Adrenal gland (tissue), 9 donors: ENCODE measurements at regions not wholly inside any gene's neighbourhood (a gene's known extent, or its start where the extent isn't known, plus 50 kb on each side); places are given as distances from the start of the nearest gene placed in this dataset.
A peak's percentile ranks its signal among the peaks of the same experiment; 100 is the strongest.

Source experiments
- DNase-seq, 7 donors: peaks; one replicate each; pipeline ENCODE4 v3.0.0-alpha.2; 2019 to 2020
- H3K27ac ChIP-seq, 5 donors: fragments of 200-600 bp; sonication (generic) in 4 of 5; 1 replicate in 3 of 5; 2 replicates in 2 of 5; pipeline versions ENCODE4 v1.5.1 to v1.8.0; 2016 to 2020; ENCODE audit warnings: mild to moderate bottlenecking in 1 of 5
- H3K27me3 ChIP-seq: fragments of 200-600 bp; 2 replicates; pipeline ENCODE4 v1.8.0; 2021
- H3K36me3 ChIP-seq, 2 donors: fragments of 200-600 bp; replicated peaks in 1 of 2; 1 replicate in 1 of 2; 2 replicates in 1 of 2; pipeline versions ENCODE4 v1.5.1 to v1.8.0; 2018 to 2022
- H3K4me1 ChIP-seq, 2 donors: fragments of 200-600 bp; replicated peaks in 1 of 2; 1 replicate in 1 of 2; 2 replicates in 1 of 2; pipeline versions ENCODE4 v1.5.1 to v1.8.0; 2018 to 2021
- H3K4me3 ChIP-seq, 4 donors: fragments of 200-600 bp; sonication (generic) in 3 of 4; one replicate each; pipeline ENCODE4 v1.5.1; 2016 to 2018
- H3K9me3 ChIP-seq, 3 donors: fragments of 200-600 bp; sonication (generic) in 1 of 3; replicated peaks in 1 of 3; 1 replicate in 2 of 3; 2 replicates in 1 of 3; pipeline versions ENCODE4 v1.5.1 to v1.8.0; 2016 to 2021
- CTCF ChIP-seq, 6 experiments: fragments of 450-650 bp in 4 of 6; fragments of 200-600 bp in 2 of 6; sonication (generic) in 1 of 6; IDR thresholded peaks; 1 replicate in 5 of 6; 2 replicates in 1 of 6; pipeline versions ENCODE4 v1.5.1 to v1.8.0; 2016 to 2021; ENCODE audit warnings: antibody characterized with exemption in 6 of 6, mild to moderate bottlenecking in 2 of 6, moderate library complexity in 1 of 6
- POLR2A ChIP-seq, 2 donors: fragments of 450-650 bp; IDR thresholded peaks; one replicate each; pipeline ENCODE4 v1.6.1; 2017; ENCODE audit warnings: antibody characterized with exemption in 2 of 2, mild to moderate bottlenecking in 2 of 2, moderate library complexity in 1 of 2
- WGBS, 4 donors: extraction: QIAGEN DNeasy Blood & Tissue Kit in 2 of 4; methylation state at CpG; one replicate each; pipeline versions ENCODE4 v1.1.5 to v1.1.7; 2013 to 2017; 5-methylcytosine and 5-hydroxymethylcytosine counted together
- intact Hi-C, 2 donors: fragments of 100-400 bp; cut with DNase I; formaldehyde crosslinking; loops; one replicate each; pipeline versions ENCODE4 v1.14.1 to v1.15.0; 2022 to 2023
- donor health status: healthy with polysubstance abuse.
- donor health status: Bipolar disorder and iron deficiency.
- donor health status: DM: yes; HTN: yes; CAD: no.
- donor health status: DM: no; HTN: no; CAD: no.
- donor health status: DM: no; HTN: no; CAD: no.

- no peak for TF ChIP-seq CTCF (IDR thresholded peaks at IDR 0.05)
- no peak for TF ChIP-seq POLR2A (IDR thresholded peaks at IDR 0.05)
- DNase-seq, result no peak
- Histone ChIP-seq H3K27ac (no peak overlapping the region), H3K9me3 (no peaks in the 10 kb centered on the region), H3K27me3 (no peaks in the 10 kb centered on the region), H3K4me3 (no peak overlapping the region), H3K36me3 (no peaks in the 10 kb centered on the region), H3K4me1 (no peaks in the 10 kb centered on the region)
- WGBS, 4 donors, result 56 to 67% (median 59%) methylated on average over 3 of the region's 3 CpGs
- intact Hi-C loops, result no loop called here
These were observed 51.9 kb upstream of the NMUR2 start for GRCh38 chr5:152456815-152457443.

- intact Hi-C loops, result no loop called here
- no peaks in the 10 kb centered on the region for H3K36me3 ChIP-seq
- no peaks in the 10 kb centered on the region for H3K4me1 ChIP-seq
- H3K27ac ChIP-seq, result no peak overlapping the region
- no peaks in the 10 kb centered on the region for H3K27me3 ChIP-seq
- WGBS, 4 donors, result 42 to 80% (median 60%) methylated on average over 4 of the region's 4 CpGs
- no peak for DNase-seq
- TF ChIP-seq CTCF (IDR thresholded peaks at IDR 0.05), result no peak
- TF ChIP-seq POLR2A (IDR thresholded peaks at IDR 0.05), result no peak
- no peaks in the 10 kb centered on the region for H3K9me3 ChIP-seq
- H3K4me3 ChIP-seq, result no peak overlapping the region
These were observed 57.1 kb upstream of the NMUR2 start for GRCh38 chr5:152462021-152462721.

GRCh38 chr5:152464048-152464447, 59.0 kb upstream of the NMUR2 start:
- Histone ChIP-seq H3K4me3 (no peak overlapping the region), H3K27ac (peak overlapping the region in 1 of 5 donors; percentile 11), H3K36me3 (no peaks in the 10 kb centered on the region), H3K27me3 (no peaks in the 10 kb centered on the region), H3K9me3 (no peaks in the 10 kb centered on the region), H3K4me1 (no peaks in the 10 kb centered on the region)
- TF ChIP-seq POLR2A (IDR thresholded peaks at IDR 0.05), result no peak
- no peak for TF ChIP-seq CTCF (IDR thresholded peaks at IDR 0.05)
- 61 to 91% (median 72%) methylated on average over 4 of the region's 4 CpGs for WGBS, 4 donors
- DNase-seq, result no peak
- intact Hi-C loops, result no loop called here

- no peak overlapping the region for H3K27ac ChIP-seq
These were observed 60.1 kb upstream of the NMUR2 start for GRCh38 chr5:152465140-152465539.

More at GRCh38 chr5:152465140-152465539, 60.1 kb upstream of the NMUR2 start:
- H3K36me3 ChIP-seq, result no peaks in the 10 kb centered on the region
- H3K27me3 ChIP-seq, result no peaks in the 10 kb centered on the region
- no peaks in the 10 kb centered on the region for H3K9me3 ChIP-seq
- no peaks in the 10 kb centered on the region for H3K4me1 ChIP-seq
- TF ChIP-seq CTCF (IDR thresholded peaks at IDR 0.05), result no peak
- no peak for TF ChIP-seq POLR2A (IDR thresholded peaks at IDR 0.05)
- H3K4me3 ChIP-seq, result no peak overlapping the region
- DNase-seq, result peak in 1 of 7 donors; percentile 57
- intact Hi-C loops, result no loop called here
